Germinal center (tissue), 1 donor: ENCODE measurements at regions not wholly inside any gene's neighbourhood (a gene's known extent, or its start where the extent isn't known, plus 50 kb on each side); places are given as distances from the start of the nearest gene placed in this dataset.

Source experiments
- DNase-seq: peaks from one replicate; pipeline ENCODE4 v3.0.0; 2012; ENCODE audit warnings: mixed read lengths, low spot score

DNA sequence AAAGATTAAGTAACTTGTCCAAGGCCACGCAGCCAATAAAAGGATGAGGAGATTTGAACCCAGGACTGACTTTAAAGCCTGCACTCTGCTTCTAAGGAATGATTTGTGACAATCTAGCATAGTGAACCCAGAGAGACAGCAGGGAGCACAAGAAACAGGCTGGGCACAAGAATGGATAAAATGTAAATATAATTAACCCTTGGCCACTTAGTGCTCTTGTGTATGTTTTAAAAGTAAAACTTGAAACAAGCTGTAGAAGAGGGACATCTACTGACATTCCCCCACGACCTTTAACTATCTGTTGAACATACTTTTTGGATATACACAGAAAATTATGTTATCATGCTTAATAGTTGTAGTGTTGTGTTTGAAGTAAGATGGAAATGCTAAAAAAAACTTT is 141.9 kb upstream of the PMFBP1 start:
- no peak for DNase-seq

DNA sequence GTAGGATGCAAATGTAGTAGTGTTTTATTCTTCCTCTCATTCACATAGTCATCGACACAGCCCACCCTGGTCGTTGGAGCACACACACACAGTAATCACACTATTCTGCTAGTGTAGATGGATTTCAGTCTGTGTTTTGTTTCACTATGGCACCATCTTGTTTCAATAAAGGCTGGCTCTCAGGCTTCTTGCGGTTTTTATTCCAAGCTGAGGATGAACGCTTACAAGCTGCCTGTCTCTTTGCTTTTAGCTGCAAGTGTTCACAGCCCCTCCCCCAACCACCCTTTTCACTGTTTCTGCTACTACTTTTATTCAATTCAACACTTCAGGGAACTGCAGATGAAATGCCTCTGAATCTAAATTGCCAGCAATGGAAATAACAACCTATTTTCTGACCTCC is 140.9 kb upstream of the PMFBP1 start:
- DNase-seq: no peak

- no peak for DNase-seq
Observed at GRCh38 chr16:72311426-72311825, 139.5 kb upstream of the PMFBP1 start.

- no peak for DNase-seq
Observed at GRCh38 chr16:72309001-72309400, 137.0 kb upstream of the PMFBP1 start.

GRCh38 chr16:72308396-72308795 is 136.4 kb upstream of the PMFBP1 start:
- DNase-seq: no peak

- no peak for DNase-seq
Observed at GRCh38 chr16:72302332-72302731, 130.4 kb upstream of the PMFBP1 start.

GRCh38 chr16:72301523-72302236 is 129.7 kb upstream of the PMFBP1 start:
- DNase-seq: no peak

- no peak for DNase-seq
Observed at GRCh38 chr16:72300892-72301291, 128.9 kb upstream of the PMFBP1 start.

DNA sequence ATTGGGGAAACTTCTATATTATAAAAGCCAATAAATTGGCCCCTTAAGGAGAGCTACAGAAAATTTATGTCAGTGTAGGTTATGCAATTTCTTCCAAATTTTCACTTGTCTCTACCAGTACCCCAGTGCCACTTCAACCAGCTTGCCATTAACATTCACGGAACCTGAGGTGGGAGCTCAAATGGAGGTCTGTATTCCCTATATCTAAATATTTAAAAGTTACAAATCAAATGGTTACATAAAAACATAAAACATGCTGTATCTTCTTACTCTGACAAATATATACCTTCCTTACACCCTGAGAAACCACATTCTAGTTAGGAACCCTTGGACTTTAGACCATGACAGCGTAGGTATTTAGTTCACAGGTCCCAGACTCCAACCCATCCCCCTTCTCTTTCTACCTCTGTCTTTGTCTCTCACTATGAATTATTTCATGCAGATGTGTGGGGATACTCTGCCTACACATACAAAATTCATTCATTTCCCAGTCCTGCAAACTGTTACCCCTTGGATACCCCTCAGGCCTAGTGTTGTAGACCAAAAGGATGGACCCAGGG is 127.8 kb upstream of the PMFBP1 start:
- no peak for DNase-seq

GRCh38 chr16:72298961-72299360 is 127.0 kb upstream of the PMFBP1 start:
- no peak for DNase-seq

DNA sequence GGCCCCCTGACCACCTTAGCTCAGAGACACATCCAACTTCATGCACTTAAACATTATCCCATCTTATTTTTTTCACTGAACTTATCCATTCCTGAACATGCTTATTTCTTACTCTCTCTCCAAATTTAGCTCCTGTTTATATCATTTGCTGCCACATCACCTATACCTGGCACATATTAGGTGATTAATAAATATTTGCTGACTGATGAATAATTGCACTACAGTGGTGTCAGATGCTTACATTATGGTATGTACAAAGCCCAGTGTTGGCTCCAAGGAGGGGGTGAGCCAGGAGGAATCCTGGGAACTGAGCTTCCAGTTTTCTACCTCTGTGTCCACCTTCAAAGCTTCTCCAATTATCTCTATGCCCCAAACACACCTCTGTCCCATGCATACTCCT is 124.0 kb upstream of the PMFBP1 start:
- DNase-seq: no peak

DNA sequence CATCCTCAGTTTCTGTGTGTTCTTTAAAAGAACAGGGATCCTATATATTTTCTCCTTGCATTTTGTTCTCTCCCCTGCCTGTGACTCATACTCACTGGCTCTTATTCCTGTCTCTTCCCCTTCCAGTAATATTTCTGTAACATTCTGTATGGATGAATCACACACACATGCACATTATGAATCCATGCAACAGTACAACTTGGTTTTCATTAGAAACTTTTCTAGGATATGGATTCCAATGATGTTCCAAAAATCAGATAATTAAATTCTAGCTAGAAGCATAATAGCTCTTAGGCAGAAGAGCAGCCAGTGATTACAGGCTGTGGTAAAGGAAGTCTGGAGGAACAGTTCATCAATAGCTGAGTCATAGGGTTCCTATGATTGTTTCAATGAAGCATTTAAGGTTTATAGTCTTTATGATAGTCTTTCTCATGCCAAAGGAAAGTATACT is 119.6 kb upstream of the PMFBP1 start:
- no peak for DNase-seq

- no peak for DNase-seq
Observed at GRCh38 chr16:72291121-72291520, 119.2 kb upstream of the PMFBP1 start.

GRCh38 chr16:72287649-72288048 is 115.7 kb upstream of the PMFBP1 start:
- DNase-seq: no peak

DNA sequence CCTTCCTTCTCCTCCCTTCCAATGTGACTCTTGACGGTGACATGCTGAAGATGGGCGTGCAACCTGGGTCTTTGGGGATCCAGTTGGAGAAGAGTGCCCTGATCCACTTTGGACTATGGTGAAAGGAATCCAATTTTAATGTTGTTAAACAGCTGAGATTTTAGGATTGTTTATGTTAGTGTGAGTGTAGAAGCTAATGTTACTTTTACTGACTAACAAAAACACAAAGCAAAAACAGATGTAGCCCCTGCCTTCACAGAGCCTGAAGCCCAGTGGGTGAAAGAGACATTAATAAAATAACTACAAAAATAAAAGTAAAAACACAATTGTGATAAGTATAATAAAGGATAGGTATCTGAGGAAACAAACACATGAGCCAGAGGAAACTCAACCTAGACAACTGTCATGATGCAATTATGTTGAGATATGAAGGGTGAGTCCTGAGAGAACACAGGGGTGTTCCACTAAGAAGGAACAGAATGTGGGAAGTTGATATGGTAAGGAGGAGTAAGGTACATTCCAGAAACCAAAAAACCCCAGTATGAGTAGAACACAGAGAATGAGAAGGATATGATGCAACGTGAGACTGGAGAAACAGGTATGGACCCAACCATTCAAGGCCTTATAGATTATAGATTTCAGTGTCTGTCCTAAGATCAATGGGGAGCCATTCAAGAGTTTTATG is 115.1 kb upstream of the PMFBP1 start:
- DNase-seq: no peak

DNA sequence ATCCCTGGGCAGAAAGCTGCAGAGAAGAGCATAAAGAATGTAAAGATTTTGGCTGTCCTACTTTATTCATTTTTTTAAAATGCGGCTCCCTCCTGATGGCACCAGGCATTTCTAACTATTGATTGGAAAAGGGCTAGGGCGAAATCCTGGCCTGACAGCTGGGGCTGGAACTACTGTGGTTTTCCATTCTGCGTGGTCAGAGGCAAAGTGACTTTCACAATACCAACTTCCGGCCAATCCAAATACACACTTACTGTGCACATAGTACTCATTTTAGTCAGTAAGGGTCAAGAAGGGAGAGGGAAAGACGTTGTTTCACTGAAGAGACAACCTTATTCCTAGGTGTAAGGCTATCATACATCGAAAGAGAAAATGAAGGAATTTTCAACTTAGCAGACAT is 113.8 kb upstream of the PMFBP1 start:
- DNase-seq: no peak

DNA sequence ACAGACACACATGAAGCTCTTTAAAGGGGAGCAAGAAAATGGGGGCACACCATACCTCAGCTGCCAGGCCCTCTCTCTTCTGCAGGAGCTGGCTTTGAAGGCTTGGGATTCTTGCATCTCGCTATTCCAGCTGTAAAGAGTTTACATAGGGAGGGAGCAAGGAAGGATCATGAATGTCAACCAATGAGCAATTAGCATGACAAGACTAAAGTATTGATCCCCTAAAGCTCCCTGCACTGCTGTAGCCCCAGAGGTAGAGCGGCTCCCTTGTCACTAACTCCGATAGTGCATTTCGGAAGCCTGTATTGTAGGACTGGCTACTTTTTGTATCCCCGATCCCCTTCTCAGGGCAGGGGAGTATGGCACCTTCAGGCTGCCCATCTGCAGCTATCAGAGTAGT is 113.4 kb upstream of the PMFBP1 start:
- no peak for DNase-seq

DNA sequence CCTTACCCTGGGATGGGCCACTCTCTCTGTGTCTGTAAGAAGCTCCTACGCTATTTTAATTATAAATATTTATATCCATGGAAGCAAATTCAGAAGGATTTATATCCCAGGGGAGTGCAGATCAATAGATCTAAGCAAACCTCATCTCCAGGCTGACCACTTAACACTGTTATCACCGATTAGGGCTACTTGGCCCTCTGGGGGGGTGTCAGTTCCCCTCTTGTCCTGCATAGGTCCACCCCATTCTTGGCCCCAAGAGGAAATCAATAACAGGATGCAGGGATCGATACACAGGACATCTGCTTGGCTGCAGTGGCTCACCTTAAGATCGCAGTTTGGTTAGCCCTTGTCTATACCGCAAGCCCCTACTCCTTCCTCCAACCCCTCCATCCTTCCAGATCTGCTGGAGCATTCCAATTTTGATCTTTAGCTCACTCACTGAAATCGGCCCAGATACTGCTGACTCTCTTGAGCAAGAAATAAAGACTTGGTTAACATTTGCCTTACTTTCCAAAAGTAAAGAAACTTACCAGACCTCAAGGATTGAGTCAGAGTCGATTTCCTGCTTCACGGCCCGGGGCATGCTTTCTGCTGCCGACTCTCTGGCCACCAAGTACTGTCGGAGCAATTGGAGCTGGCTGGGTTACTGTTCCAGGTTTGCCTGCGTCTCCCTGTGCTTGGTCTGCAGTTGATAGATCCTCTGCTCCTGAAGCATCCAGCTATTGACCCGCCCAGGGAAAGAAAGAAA is 112.3 kb upstream of the PMFBP1 start:
- DNase-seq: no peak

GRCh38 chr16:72282362-72282761 is 110.4 kb upstream of the PMFBP1 start:
- no peak for DNase-seq

- DNase-seq: no peak
Observed at GRCh38 chr16:72278301-72278700, 106.3 kb upstream of the PMFBP1 start.

GRCh38 chr16:72277749-72278148 is 105.8 kb upstream of the PMFBP1 start:
- no peak for DNase-seq

DNA sequence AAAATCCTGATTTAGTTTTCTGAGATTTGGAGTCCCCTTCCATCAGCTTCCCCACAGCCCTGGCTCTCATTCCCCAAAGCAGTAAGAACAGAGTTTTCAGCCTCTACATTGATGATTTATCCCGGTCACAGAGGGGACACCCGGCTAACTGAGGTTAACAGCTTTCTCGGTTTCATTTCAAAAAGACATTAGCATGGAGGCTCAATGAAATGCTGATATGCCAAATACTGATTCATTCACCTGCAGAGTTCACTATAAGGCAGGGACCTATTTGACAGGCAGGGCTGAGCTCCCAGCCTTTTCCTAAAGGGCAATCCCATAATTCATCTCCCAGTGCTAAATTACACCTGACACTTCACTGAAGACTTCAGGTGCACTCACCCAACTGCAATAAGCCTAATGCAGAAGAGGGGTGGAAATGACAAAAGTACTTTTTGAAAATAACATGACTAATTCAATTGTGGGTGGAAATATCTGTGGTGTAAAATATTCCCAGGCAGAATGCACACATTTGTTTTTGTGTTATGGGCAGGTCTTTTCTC is 99.8 kb upstream of the PMFBP1 start:
- no peak for DNase-seq

DNA sequence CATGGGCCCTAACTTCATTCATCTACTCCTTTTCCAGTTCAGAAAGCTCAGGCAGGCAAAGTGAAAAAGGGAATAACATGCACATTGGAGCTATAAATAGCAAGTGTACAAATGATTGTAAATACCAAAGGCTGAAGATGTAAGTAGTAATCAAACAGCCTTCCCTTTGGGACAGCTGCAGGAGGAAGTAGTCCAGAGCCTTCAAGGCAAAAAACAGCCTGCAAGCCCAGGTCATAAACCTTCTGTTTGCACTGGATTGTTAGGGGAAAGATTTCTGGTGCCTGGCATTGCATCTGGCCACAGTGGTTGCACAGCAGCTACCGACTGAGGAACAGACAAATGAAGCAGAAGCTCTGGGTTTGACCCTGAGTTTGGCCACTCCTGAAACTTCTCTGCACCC is 98.6 kb upstream of the PMFBP1 start:
- DNase-seq: no peak
